K562 (cell line): ENCODE measurements at regions not wholly inside any gene's neighbourhood (a gene's known extent, or its start where the extent isn't known, plus 50 kb on each side); places are given as distances from the start of the nearest gene placed in this dataset.

Source experiments
- ATAC-seq: fragments of 200-7000 bp; cut with Tn5 transposase; 3 replicates; pipeline ENCODE4 v1.9.1; 2020; ENCODE audit warnings: moderate library complexity
- BruUV-seq: library from RNA; stranded (reverse); fragments of 400-500 nt; replicated peaks from 2 replicates; lab custom pipeline; 2021; lab: Mats Ljungman, UMichigan
- CTCF ChIA-PET: fragments of 300-600 bp; formaldehyde crosslinking; extraction: SDS; loops from one replicate; lab custom pipeline; 2021; ENCODE audit warnings: low intra/inter-chr PET ratio; lab: Yijun Ruan, JAX
- POLR2A ChIA-PET: fragments of 300-600, 350-650 bp; sonication (Branson Sonifier 250); formaldehyde crosslinking; extraction: SDS; loops from one replicate; lab custom pipeline; 2021; ENCODE audit warnings: antibody characterized with exemption, inconsistent platforms; lab: Yijun Ruan, JAX
- DNase-seq, 4 experiments: peaks; one replicate each; pipeline versions ENCODE4 v3.0.0 to v3.0.0-alpha.2; 2011 to 2018; ENCODE audit warnings: low spot score in 3 of 4, mixed read lengths in 3 of 4; ENCODE audit errors: extremely low read depth in 1 of 4
- FAIRE-seq: peaks from 2 replicates; lab custom pipeline; 2011; peaks lifted over from hg19 to GRCh38; lab: Jason Lieb, UNC
- H2AFZ ChIP-seq: 2 replicates; pipeline ENCODE4 v1.6.0; 2011; ENCODE audit warnings: low read depth, low read length, control low read depth, inconsistent platforms
- H3K27ac ChIP-seq: fragments of 200-600 bp; 3 replicates; pipeline ENCODE4 v1.8.0; 2011; ENCODE audit warnings: low read depth, mild to moderate bottlenecking, control low read depth, inconsistent platforms, low read length, moderate library complexity, mixed read lengths; ENCODE audit errors: extremely low read depth
- H3K27me3 ChIP-seq, 2 experiments: fragments of 300-600 bp in 1 of 2; 2 replicates in 1 of 2; 3 replicates in 1 of 2; pipeline versions ENCODE4 v1.6.0 to v1.8.0; 2011; ENCODE audit warnings: inconsistent platforms in 2 of 2, low read length in 2 of 2, mild to moderate bottlenecking in 1 of 2, mixed read lengths in 1 of 2, moderate library complexity in 1 of 2; ENCODE audit not compliant: control insufficient read depth in 2 of 2, insufficient read depth in 2 of 2
- H3K36me3 ChIP-seq: fragments of 300-600 bp; 3 replicates; pipeline ENCODE4 v1.8.0; 2011; ENCODE audit warnings: mild to moderate bottlenecking, low read length, inconsistent platforms; ENCODE audit not compliant: control insufficient read depth, insufficient read depth
- H3K4me1 ChIP-seq, 2 experiments: fragments of 200-600 bp in 1 of 2; replicated peaks in 1 of 2; 2 replicates in 1 of 2; 3 replicates in 1 of 2; pipeline versions ENCODE4 v1.5.1 to v1.8.0; 2011; ENCODE audit warnings: inconsistent platforms in 2 of 2, low read length in 2 of 2, mild to moderate bottlenecking in 1 of 2, mixed read lengths in 1 of 2, moderate library complexity in 1 of 2; ENCODE audit not compliant: control insufficient read depth in 2 of 2, insufficient read depth in 2 of 2
- H3K4me2 ChIP-seq: 2 replicates; pipeline ENCODE4 v1.6.1; 2011; ENCODE audit warnings: low read length, control low read depth, inconsistent platforms, mixed read lengths; ENCODE audit not compliant: insufficient read depth
- H3K4me3 ChIP-seq: fragments of 200-600 bp; sonication (generic), shearing (Covaris generic); 2 replicates; pipeline ENCODE4 v1.5.1; 2016; ENCODE audit warnings: control low read depth, inconsistent platforms
- H3K79me2 ChIP-seq: fragments of 200-600 bp; 3 replicates; pipeline ENCODE4 v1.8.0; 2011; ENCODE audit warnings: low read length, inconsistent platforms; ENCODE audit not compliant: control insufficient read depth, insufficient read depth
- H3K9ac ChIP-seq, 2 experiments: 2 replicates each; pipeline versions ENCODE4 v1.6.0 to v1.6.1; 2011; ENCODE audit warnings: low read depth in 2 of 2, low read length in 2 of 2, control low read depth in 1 of 2, inconsistent platforms in 1 of 2, mild to moderate bottlenecking in 1 of 2, mixed read lengths in 1 of 2; ENCODE audit not compliant: insufficient read depth in 1 of 2
- H3K9me1 ChIP-seq: one replicate; pipeline ENCODE4 v1.6.0; 2011; ENCODE audit warnings: inconsistent platforms, mild to moderate bottlenecking, low read length, moderate library complexity; ENCODE audit not compliant: control insufficient read depth, insufficient read depth
- H3K9me3 ChIP-seq: replicated peaks from 2 replicates; pipeline ENCODE4 v1.5.1; 2011; ENCODE audit warnings: low read depth, low read length, inconsistent platforms; ENCODE audit not compliant: control insufficient read depth, insufficient read depth
- H4K20me1 ChIP-seq: replicated peaks from 2 replicates; pipeline ENCODE4 v1.6.1; 2011; ENCODE audit warnings: low read length, inconsistent platforms, mixed read lengths; ENCODE audit not compliant: control insufficient read depth, insufficient read depth
- CBFA2T3 ChIP-seq: fragments of 450-650 bp; IDR thresholded peaks from 2 replicates; pipeline ENCODE4 v1.6.1; 2017
- CBX2 ChIP-seq: fragments of 200-600 bp; sonication (generic); IDR thresholded peaks from one replicate; pipeline ENCODE4 v1.6.1; 2012; ENCODE audit warnings: mild to moderate bottlenecking, low read length, inconsistent platforms; ENCODE audit not compliant: insufficient read depth, poor library complexity, severe bottlenecking
- CC2D1A ChIP-seq: fragments of 450-650 bp; IDR thresholded peaks from 2 replicates; pipeline ENCODE4 v1.6.1; 2017; ENCODE audit warnings: mild to moderate bottlenecking
- ELF4 ChIP-seq: fragments of 450-650 bp; formaldehyde crosslinking; IDR thresholded peaks from 2 replicates; pipeline ENCODE4 v1.4.0; 2022; ENCODE audit warnings: missing genetic modification characterization
- EWSR1 ChIP-seq: fragments of 450-650 bp; IDR thresholded peaks from 2 replicates; pipeline ENCODE4 v1.6.1; 2018; ENCODE audit warnings: borderline replicate concordance, mild to moderate bottlenecking, low read depth, moderate library complexity; ENCODE audit not compliant: partially characterized antibody
- FOXM1 ChIP-seq, 2 experiments: fragments of 450-650 bp in 1 of 2; sonication (generic) in 1 of 2; formaldehyde crosslinking in 1 of 2; IDR thresholded peaks; 2 replicates each; pipeline versions ENCODE4 v1.6.1 to v1.9.0; 2017 to 2022; ENCODE audit warnings: low read depth in 2 of 2, mild to moderate bottlenecking in 2 of 2, missing genetic modification reagents in 1 of 2, moderate library complexity in 1 of 2
- PHF8 ChIP-seq: fragments of 200-600 bp; sonication (generic); IDR thresholded peaks from 2 replicates; pipeline ENCODE4 v1.6.1; 2012; ENCODE audit warnings: mixed run types, mild to moderate bottlenecking, inconsistent platforms, low read length, moderate library complexity, borderline replicate concordance
- POLR3A ChIP-seq: IDR thresholded peaks from 2 replicates; pipeline ENCODE4 v1.6.1; 2011; ENCODE audit warnings: borderline replicate concordance, mild to moderate bottlenecking, moderate library complexity; ENCODE audit not compliant: insufficient read length, insufficient read depth; ENCODE audit errors: extremely low read depth
- RAD51 ChIP-seq: fragments of 450-650 bp; IDR thresholded peaks from 2 replicates; pipeline ENCODE4 v1.7.1; 2016; ENCODE audit warnings: low read depth, mild to moderate bottlenecking, borderline replicate concordance
- RBM14 ChIP-seq: fragments of 200-400 bp; formaldehyde crosslinking; IDR thresholded peaks from 2 replicates; pipeline ENCODE4 v1.6.1; 2018; ENCODE audit warnings: low read depth, mild to moderate bottlenecking, low read length, moderate library complexity, borderline replicate concordance; ENCODE audit not compliant: insufficient read depth
- SMARCA4 ChIP-seq: fragments of 450-650 bp; IDR thresholded peaks from 2 replicates; pipeline ENCODE4 v1.6.1; 2016
- TARDBP ChIP-seq: fragments of 450-650 bp; IDR thresholded peaks from 2 replicates; pipeline ENCODE4 v1.6.1; 2016
- ZNF121 ChIP-seq: sonication (generic); formaldehyde crosslinking; conservative IDR thresholded peaks from 2 replicates; pipeline ENCODE4 v1.8.0; 2022; ENCODE audit warnings: missing genetic modification reagents
- ZNF23 ChIP-seq: fragments of 250-450 bp; sonication (Bioruptor Pico); IDR thresholded peaks from 2 replicates; pipeline ENCODE4 v1.4.0; 2020; ENCODE audit warnings: mild to moderate bottlenecking
- ZNF644 ChIP-seq: fragments of 200-800 bp; sonication (Bioruptor generic); IDR thresholded peaks from 2 replicates; pipeline ENCODE4 v1.6.1; 2016; ENCODE audit warnings: low read depth, missing genetic modification characterization, missing compliant biosample characterization
- WGBS: fragments of 100-300 bp; shearing (Covaris generic); methylation state at CpG from one replicate; pipeline ENCODE4 v1.1.6; 2016; ENCODE audit warnings: low coverage, mixed read lengths; ENCODE audit not compliant: insufficient coverage; ENCODE audit errors: missing lambda C conversion rate; 5-methylcytosine and 5-hydroxymethylcytosine counted together
- in situ Hi-C: fragments of 300-500 bp; cut with MboI; formaldehyde crosslinking; loops from 4 replicates; pipeline ENCODE4 v1.15.0; 2018; ENCODE audit warnings: inconsistent platforms, mixed read lengths
- intact Hi-C: fragments of 100-400 bp; cut with micrococcal nuclease; formaldehyde crosslinking; loops from 2 replicates; pipeline ENCODE4 v1.14.2; 2022
- TF ChIP-seq, protein P1 (sequence below): fragments of 150-350 bp; conservative IDR thresholded peaks from 2 replicates; pipeline ENCODE4 v1.6.1; 2014; ENCODE audit warnings: low read length
- TF ChIP-seq, protein P2 (sequence below): fragments of 250-450 bp; sonication (Bioruptor Pico); IDR thresholded peaks from 2 replicates; pipeline ENCODE4 v1.5.0; 2021

DNA sequence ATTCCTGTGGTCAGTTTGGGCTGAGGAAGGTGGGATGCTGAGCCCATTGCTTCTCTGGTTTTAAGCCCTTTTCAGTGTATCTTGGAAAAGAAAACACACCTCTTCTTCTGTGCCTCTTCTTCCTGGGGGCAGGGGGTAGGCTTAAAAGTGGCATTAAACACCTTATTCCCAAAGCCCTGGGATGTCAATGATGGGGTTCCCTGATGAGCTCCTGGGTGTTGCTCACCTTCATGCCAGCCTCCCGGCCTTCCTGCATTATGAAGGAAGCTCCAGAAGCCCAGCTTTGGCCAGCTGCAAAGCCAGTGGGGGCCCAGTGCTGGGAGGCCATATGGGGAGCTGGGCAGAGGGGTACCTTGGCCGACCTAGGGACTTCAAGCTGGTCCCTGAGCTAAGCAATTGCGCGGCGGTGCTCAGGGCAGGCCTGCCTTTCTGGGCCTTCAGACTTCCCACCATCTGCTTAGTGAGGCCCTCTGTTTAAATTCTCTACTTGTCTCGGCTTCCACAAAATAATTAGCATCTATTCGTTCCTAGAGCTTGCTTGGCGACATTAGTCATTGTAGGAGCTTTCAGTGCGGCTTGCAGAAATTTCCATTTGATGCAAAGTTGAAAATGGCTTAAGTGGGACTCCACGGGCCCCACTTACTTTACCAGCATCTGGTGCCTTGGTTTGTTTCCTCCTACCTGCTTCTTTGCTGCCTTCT, 121.7 kb upstream of the NLRP1 start:
- Histone ChIP-seq H3K36me3 (no peaks in the 10 kb centered on the region), H3K9me3 (no peaks in the 10 kb centered on the region), H3K27ac (no peak overlapping the region), H3K9me1 (no peaks in the 10 kb centered on the region), H3K79me2 (no peaks in the 10 kb centered on the region), H3K4me3 (no peak overlapping the region), H4K20me1 (no peaks in the 10 kb centered on the region), H3K27me3 (no peaks in the 10 kb centered on the region; a peak in 1 of 5 replicates), H3K4me2 (no peak overlapping the region), H3K9ac (no peak overlapping the region), H3K4me1 (no peaks in the 10 kb centered on the region; a peak in 1 of 5 replicates), H2AFZ (no peak overlapping the region)
- in situ Hi-C loops = loop anchor here (25.0 kb wide), 1 partner anchor 706 kb away; no protein-coding TSS in a partner anchor
- no TSS peak for BruUV-seq
- FAIRE-seq (no peak), DNase-seq (no peak), ATAC-seq (no peak)
- ChIA-PET CTCF (interaction anchor here (1.6 kb wide), 1 partner anchor 118 kb away, joined by 13 read pairs; no protein-coding TSS in a partner anchor), POLR2A (interaction anchor here (0.6 to 2.3 kb wide), 2 partner anchors 11 to 322 kb away, joined by 3 to 13 read pairs; no protein-coding TSS in a partner anchor)
- TF ChIP-seq PHF8 (no peak), ZNF121 (no peak), ELF4 (CRISPR knock-in tag) (no peak), ZNF23 (CRISPR knock-in tag) (no peak), RBM14 (no peak), SMARCA4 (no peak), CBFA2T3 (no peak), FOXM1 (IDR thresholded peaks at IDR 0.05; ENCODE audit: low read depth) (no peak), FOXM1 (CRISPR knock-in tag; IDR thresholded peaks at IDR 0.05; ENCODE audit: low read depth) (no peak), EWSR1 (no peak), TARDBP (no peak), RAD51 (no peak), CC2D1A (no peak), ZNF644 (tag) (no peak), CBX2 (no peak), POLR3A (no peak)
- TF ChIP-seq, protein P1, sequence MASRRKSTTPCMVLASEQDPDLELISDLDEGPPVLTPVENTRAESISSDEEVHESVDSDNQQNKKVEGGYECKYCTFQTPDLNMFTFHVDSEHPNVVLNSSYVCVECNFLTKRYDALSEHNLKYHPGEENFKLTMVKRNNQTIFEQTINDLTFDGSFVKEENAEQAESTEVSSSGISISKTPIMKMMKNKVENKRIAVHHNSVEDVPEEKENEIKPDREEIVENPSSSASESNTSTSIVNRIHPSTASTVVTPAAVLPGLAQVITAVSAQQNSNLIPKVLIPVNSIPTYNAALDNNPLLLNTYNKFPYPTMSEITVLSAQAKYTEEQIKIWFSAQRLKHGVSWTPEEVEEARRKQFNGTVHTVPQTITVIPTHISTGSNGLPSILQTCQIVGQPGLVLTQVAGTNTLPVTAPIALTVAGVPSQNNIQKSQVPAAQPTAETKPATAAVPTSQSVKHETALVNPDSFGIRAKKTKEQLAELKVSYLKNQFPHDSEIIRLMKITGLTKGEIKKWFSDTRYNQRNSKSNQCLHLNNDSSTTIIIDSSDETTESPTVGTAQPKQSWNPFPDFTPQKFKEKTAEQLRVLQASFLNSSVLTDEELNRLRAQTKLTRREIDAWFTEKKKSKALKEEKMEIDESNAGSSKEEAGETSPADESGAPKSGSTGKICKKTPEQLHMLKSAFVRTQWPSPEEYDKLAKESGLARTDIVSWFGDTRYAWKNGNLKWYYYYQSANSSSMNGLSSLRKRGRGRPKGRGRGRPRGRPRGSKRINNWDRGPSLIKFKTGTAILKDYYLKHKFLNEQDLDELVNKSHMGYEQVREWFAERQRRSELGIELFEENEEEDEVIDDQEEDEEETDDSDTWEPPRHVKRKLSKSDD = no peak
- TF ChIP-seq, protein P2, sequence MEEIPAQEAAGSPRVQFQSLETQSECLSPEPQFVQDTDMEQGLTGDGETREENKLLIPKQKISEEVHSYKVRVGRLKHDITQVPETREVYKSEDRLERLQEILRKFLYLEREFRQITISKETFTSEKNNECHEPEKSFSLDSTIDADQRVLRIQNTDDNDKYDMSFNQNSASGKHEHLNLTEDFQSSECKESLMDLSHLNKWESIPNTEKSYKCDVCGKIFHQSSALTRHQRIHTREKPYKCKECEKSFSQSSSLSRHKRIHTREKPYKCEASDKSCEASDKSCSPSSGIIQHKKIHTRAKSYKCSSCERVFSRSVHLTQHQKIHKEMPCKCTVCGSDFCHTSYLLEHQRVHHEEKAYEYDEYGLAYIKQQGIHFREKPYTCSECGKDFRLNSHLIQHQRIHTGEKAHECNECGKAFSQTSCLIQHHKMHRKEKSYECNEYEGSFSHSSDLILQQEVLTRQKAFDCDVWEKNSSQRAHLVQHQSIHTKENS (CRISPR knock-in tag) = no peak
- intact Hi-C loops = loop anchor here (2.0 kb wide), 1 partner anchor 119 kb away; no protein-coding TSS in a partner anchor
- WGBS = 0% methylated on average over 10 of the region's 10 CpGs
